ENCODE measurements at regions not wholly inside any gene's neighbourhood (a gene's known extent, or its start where the extent isn't known, plus 50 kb on each side); places are given as distances from the start of the nearest gene placed in this dataset.
A peak's percentile ranks its signal among the peaks of the same experiment; 100 is the strongest.
"Not testable (repeated sequence)": the region's sequence is repeated elsewhere in the genome, so short reads cannot be mapped to it uniquely, and the experiment has no call there.

- Histone ChIP-seq H3K4me1 (ENCODE audit: insufficient read depth, low read length) (no peaks in the 10 kb centered on the region), H3K27me3 (ENCODE audit: insufficient read depth, low read length, poor library complexity, severe bottlenecking) (no peaks in the 10 kb centered on the region), H3K27ac (ENCODE audit: low read depth, low read length) (no peak overlapping the region), H3K9me3 (ENCODE audit: low read length) (no peaks in the 10 kb centered on the region), H3K36me3 (ENCODE audit: insufficient read depth, low read length) (no peaks in the 10 kb centered on the region), H3K4me3 (ENCODE audit: low read length) (no peak overlapping the region)
- Mint-ChIP-seq H3K27ac (no peak overlapping the region), H3K9me3 (peaks cover under 1 to 10% (median 8%) of the 10 kb centered on the region in 5 donors), H3K4me3 (no peak overlapping the region), H3K36me3 (no peaks in the 10 kb centered on the region), H3K27me3 (peaks cover 0 to 2% of the 10 kb centered on the region in 2 donors), H3K4me1 (no peaks in the 10 kb centered on the region)
- no peak for DNase-seq
- CTCF ChIA-PET: no interaction called here
- POLR2A ChIA-PET: no interaction called here
These were observed 108.3 kb upstream of the DPP6 start for GRCh38 chr7:153943861-153944260.

- no peak overlapping the region for H3K4me3 ChIP-seq (ENCODE audit: low read length)
- Mint-ChIP-seq H3K27ac (no peak overlapping the region), H3K27me3 (peaks cover 0 to 2% of the 10 kb centered on the region in 2 donors), H3K36me3 (no peaks in the 10 kb centered on the region), H3K4me3 (no peak overlapping the region), H3K4me1 (no peaks in the 10 kb centered on the region), H3K9me3 (peaks cover 0 to 15% (median 6%) of the 10 kb centered on the region in 5 donors)
- no peak for DNase-seq
- no peak overlapping the region for H3K27ac ChIP-seq (ENCODE audit: low read depth, low read length)
- ChIA-PET CTCF (no interaction called here), POLR2A (no interaction called here)
- H3K4me1 ChIP-seq (ENCODE audit: insufficient read depth, low read length): no peaks in the 10 kb centered on the region
- no peaks in the 10 kb centered on the region for H3K9me3 ChIP-seq (ENCODE audit: low read length)
- no peaks in the 10 kb centered on the region for H3K36me3 ChIP-seq (ENCODE audit: insufficient read depth, low read length)
- no peaks in the 10 kb centered on the region for H3K27me3 ChIP-seq (ENCODE audit: insufficient read depth, low read length, poor library complexity, severe bottlenecking)
These were observed 104.1 kb upstream of the DPP6 start for GRCh38 chr7:153948060-153948459.

DNA sequence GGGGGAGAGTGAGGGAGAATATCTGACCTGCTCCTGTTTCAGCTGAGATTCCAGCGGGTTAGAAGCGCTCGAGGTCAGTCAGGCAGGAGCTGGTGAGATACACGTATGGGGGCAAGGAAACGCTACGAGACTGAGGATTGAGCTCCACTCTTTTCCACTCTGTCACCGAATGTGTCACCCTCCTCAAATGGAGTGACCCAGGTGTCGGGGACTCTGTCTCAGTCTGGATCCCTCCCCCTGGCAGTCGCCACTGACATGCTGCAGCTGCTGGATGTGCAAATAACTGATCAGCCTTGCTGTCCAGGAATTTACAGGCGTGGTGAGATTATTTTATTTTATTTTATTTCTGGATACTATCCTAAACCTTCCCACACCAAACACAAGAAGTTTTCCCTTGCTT is 100.9 kb upstream of the DPP6 start:
- POLR2A ChIA-PET: no interaction called here
- no peaks in the 10 kb centered on the region for H3K4me1 Mint-ChIP-seq
- no peaks in the 10 kb centered on the region for H3K27me3 Mint-ChIP-seq
- no peak for DNase-seq
- Histone ChIP-seq H3K9me3 (ENCODE audit: low read length) (no peaks in the 10 kb centered on the region), H3K4me3 (ENCODE audit: low read length) (no peak overlapping the region), H3K27ac (ENCODE audit: low read depth, low read length) (no peak overlapping the region), H3K36me3 (ENCODE audit: insufficient read depth, low read length) (no peaks in the 10 kb centered on the region), H3K27me3 (ENCODE audit: insufficient read depth, low read length, poor library complexity, severe bottlenecking) (no peaks in the 10 kb centered on the region), H3K4me1 (ENCODE audit: insufficient read depth, low read length) (no peaks in the 10 kb centered on the region)
- H3K4me3 Mint-ChIP-seq: no peak overlapping the region
- H3K27ac Mint-ChIP-seq: no peak overlapping the region
- CTCF ChIA-PET: no interaction called here
- H3K36me3 Mint-ChIP-seq: no peaks in the 10 kb centered on the region
- peaks cover 0 to 11% (median 2%) of the 10 kb centered on the region in 5 donors for H3K9me3 Mint-ChIP-seq

GRCh38 chr7:153954477-153954876 is 97.7 kb upstream of the DPP6 start:
- Histone ChIP-seq H3K9me3 (ENCODE audit: low read length) (no peaks in the 10 kb centered on the region), H3K27ac (ENCODE audit: low read depth, low read length) (no peak overlapping the region), H3K27me3 (ENCODE audit: insufficient read depth, low read length, poor library complexity, severe bottlenecking) (no peaks in the 10 kb centered on the region), H3K4me1 (ENCODE audit: insufficient read depth, low read length) (no peaks in the 10 kb centered on the region), H3K4me3 (ENCODE audit: low read length) (no peak overlapping the region), H3K36me3 (ENCODE audit: insufficient read depth, low read length) (no peaks in the 10 kb centered on the region)
- no peaks in the 10 kb centered on the region for H3K36me3 Mint-ChIP-seq
- H3K4me3 Mint-ChIP-seq: no peak overlapping the region
- peaks cover 0 to 8% (median 0%) of the 10 kb centered on the region in 5 donors for H3K9me3 Mint-ChIP-seq
- no peak for DNase-seq
- H3K27me3 Mint-ChIP-seq: no peaks in the 10 kb centered on the region
- ChIA-PET POLR2A (no interaction called here), CTCF (no interaction called here)
- H3K27ac Mint-ChIP-seq: no peak overlapping the region
- no peaks in the 10 kb centered on the region for H3K4me1 Mint-ChIP-seq

DNA sequence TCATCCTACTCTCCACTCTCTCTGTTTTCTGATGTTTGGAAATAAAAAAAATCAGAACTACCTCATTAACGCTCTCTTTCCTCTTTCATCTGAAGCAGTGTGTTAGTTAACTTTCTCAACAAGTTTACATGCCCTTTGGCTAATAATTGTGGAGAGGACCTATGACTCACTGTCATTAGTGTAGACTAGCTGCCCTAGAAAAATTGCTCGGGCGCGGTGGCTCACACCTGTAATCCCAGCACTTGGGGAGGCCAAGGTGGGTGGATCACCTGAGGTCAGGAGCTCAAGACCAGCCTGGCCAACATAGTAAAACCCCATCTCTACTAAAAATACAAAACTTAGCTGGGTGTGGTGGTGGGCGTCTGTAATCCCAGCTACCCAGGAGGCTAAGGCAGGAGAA is 94.5 kb upstream of the DPP6 start:
- POLR2A ChIA-PET; H3K36me3 ChIP-seq (ENCODE audit: insufficient read depth, low read length); H3K27ac Mint-ChIP-seq; H3K4me1 Mint-ChIP-seq; H3K27me3 Mint-ChIP-seq; H3K4me3 ChIP-seq (ENCODE audit: low read length); H3K27ac ChIP-seq (ENCODE audit: low read depth, low read length); H3K4me3 Mint-ChIP-seq; H3K9me3 ChIP-seq (ENCODE audit: low read length); H3K27me3 ChIP-seq (ENCODE audit: insufficient read depth, low read length, poor library complexity, severe bottlenecking); H3K4me1 ChIP-seq (ENCODE audit: insufficient read depth, low read length); H3K36me3 Mint-ChIP-seq; CTCF ChIA-PET; DNase-seq; H3K9me3 Mint-ChIP-seq: not testable (repeated sequence)

- H3K36me3 Mint-ChIP-seq: not testable (repeated sequence)
These were observed 93.8 kb upstream of the DPP6 start for GRCh38 chr7:153958381-153958780.

DNA sequence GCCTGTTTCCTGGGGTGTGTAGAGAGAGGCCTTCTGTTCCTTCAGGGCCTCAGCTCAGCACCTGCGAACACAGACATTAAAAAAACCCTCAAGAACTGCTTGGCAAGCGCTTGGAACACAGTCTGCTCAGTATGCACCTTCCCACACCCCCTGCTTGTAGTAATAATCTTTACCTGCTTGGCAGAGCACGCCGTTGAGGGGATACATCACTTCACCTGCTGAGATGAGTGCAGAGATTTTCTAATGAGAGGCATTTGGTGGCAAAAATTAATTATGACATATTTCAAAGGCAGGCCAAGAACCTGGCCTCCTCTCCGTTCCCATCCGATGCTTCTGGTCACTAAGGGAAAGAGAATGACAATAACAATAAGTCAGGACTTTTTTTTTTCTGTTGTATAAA is 93.4 kb upstream of the DPP6 start:
- H3K27me3 Mint-ChIP-seq; H3K36me3 Mint-ChIP-seq; CTCF ChIA-PET; H3K27ac Mint-ChIP-seq; H3K4me3 Mint-ChIP-seq; DNase-seq; H3K36me3 ChIP-seq (ENCODE audit: insufficient read depth, low read length); H3K9me3 ChIP-seq (ENCODE audit: low read length); H3K27me3 ChIP-seq (ENCODE audit: insufficient read depth, low read length, poor library complexity, severe bottlenecking); H3K4me1 Mint-ChIP-seq; H3K4me1 ChIP-seq (ENCODE audit: insufficient read depth, low read length); H3K4me3 ChIP-seq (ENCODE audit: low read length); H3K27ac ChIP-seq (ENCODE audit: low read depth, low read length); POLR2A ChIA-PET; H3K9me3 Mint-ChIP-seq: not testable (repeated sequence)

More at GRCh38 chr7:153958381-153958780, 93.8 kb upstream of the DPP6 start:
- DNase-seq; CTCF ChIA-PET; H3K4me1 ChIP-seq (ENCODE audit: insufficient read depth, low read length); H3K4me3 ChIP-seq (ENCODE audit: low read length); H3K36me3 ChIP-seq (ENCODE audit: insufficient read depth, low read length); H3K27me3 ChIP-seq (ENCODE audit: insufficient read depth, low read length, poor library complexity, severe bottlenecking); POLR2A ChIA-PET; H3K27ac Mint-ChIP-seq; H3K9me3 ChIP-seq (ENCODE audit: low read length); H3K4me1 Mint-ChIP-seq; H3K4me3 Mint-ChIP-seq; H3K9me3 Mint-ChIP-seq; H3K27me3 Mint-ChIP-seq; H3K27ac ChIP-seq (ENCODE audit: low read depth, low read length): not testable (repeated sequence)

GRCh38 chr7:153964481-153965112 is 87.6 kb upstream of the DPP6 start:
- CTCF ChIA-PET; POLR2A ChIA-PET; H3K4me3 ChIP-seq (ENCODE audit: low read length); H3K27me3 ChIP-seq (ENCODE audit: insufficient read depth, low read length, poor library complexity, severe bottlenecking); DNase-seq; H3K27ac ChIP-seq (ENCODE audit: low read depth, low read length); H3K4me1 ChIP-seq (ENCODE audit: insufficient read depth, low read length); H3K27me3 Mint-ChIP-seq; H3K36me3 ChIP-seq (ENCODE audit: insufficient read depth, low read length); H3K4me1 Mint-ChIP-seq; H3K36me3 Mint-ChIP-seq; H3K4me3 Mint-ChIP-seq; H3K9me3 ChIP-seq (ENCODE audit: low read length): not testable (repeated sequence)
- Mint-ChIP-seq H3K9me3 (peaks cover 2 to 10% (median 3%) of the 10 kb centered on the region in 5 donors), H3K27ac (peak overlapping the region in 1 of 8 donors; percentile 55)

- H3K27me3 ChIP-seq (ENCODE audit: insufficient read depth, low read length, poor library complexity, severe bottlenecking); H3K36me3 ChIP-seq (ENCODE audit: insufficient read depth, low read length); H3K4me3 ChIP-seq (ENCODE audit: low read length); H3K27ac Mint-ChIP-seq; H3K36me3 Mint-ChIP-seq; DNase-seq; CTCF ChIA-PET; POLR2A ChIA-PET; H3K27me3 Mint-ChIP-seq; H3K9me3 ChIP-seq (ENCODE audit: low read length); H3K27ac ChIP-seq (ENCODE audit: low read depth, low read length); H3K4me1 Mint-ChIP-seq; H3K4me1 ChIP-seq (ENCODE audit: insufficient read depth, low read length); H3K4me3 Mint-ChIP-seq; H3K9me3 Mint-ChIP-seq: not testable (repeated sequence)
These were observed 83.2 kb upstream of the DPP6 start for GRCh38 chr7:153969016-153969415.
